ENCODE measurements at regions not wholly inside any gene's neighbourhood (a gene's known extent, or its start where the extent isn't known, plus 50 kb on each side); places are given as distances from the start of the nearest gene placed in this dataset.
"Not testable (repeated sequence)": the region's sequence is repeated elsewhere in the genome, so short reads cannot be mapped to it uniquely, and the experiment has no call there.

GRCh38 chr2:208673631-208674030 lies 267.0 kb downstream of the PTH2R start:
- no peak for DNase-seq (ENCODE audit: low read depth)
- no peak overlapping the region for H3K4me3 ChIP-seq (ENCODE audit: low read depth, low read length)
- TF ChIP-seq, protein P1, sequence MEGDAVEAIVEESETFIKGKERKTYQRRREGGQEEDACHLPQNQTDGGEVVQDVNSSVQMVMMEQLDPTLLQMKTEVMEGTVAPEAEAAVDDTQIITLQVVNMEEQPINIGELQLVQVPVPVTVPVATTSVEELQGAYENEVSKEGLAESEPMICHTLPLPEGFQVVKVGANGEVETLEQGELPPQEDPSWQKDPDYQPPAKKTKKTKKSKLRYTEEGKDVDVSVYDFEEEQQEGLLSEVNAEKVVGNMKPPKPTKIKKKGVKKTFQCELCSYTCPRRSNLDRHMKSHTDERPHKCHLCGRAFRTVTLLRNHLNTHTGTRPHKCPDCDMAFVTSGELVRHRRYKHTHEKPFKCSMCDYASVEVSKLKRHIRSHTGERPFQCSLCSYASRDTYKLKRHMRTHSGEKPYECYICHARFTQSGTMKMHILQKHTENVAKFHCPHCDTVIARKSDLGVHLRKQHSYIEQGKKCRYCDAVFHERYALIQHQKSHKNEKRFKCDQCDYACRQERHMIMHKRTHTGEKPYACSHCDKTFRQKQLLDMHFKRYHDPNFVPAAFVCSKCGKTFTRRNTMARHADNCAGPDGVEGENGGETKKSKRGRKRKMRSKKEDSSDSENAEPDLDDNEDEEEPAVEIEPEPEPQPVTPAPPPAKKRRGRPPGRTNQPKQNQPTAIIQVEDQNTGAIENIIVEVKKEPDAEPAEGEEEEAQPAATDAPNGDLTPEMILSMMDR (IDR thresholded peaks at IDR 0.05; ENCODE audit: low read depth, low read length), result no peak
- no peak for TF ChIP-seq MYC (IDR thresholded peaks at IDR 0.05; ENCODE audit: low read depth, low read length)
- no peak for TF ChIP-seq MAX (IDR thresholded peaks at IDR 0.05; ENCODE audit: low read depth, low read length)
- TF ChIP-seq POLR2A (IDR thresholded peaks at IDR 0.05; ENCODE audit: extremely low read depth, insufficient read length), result no peak

DNA sequence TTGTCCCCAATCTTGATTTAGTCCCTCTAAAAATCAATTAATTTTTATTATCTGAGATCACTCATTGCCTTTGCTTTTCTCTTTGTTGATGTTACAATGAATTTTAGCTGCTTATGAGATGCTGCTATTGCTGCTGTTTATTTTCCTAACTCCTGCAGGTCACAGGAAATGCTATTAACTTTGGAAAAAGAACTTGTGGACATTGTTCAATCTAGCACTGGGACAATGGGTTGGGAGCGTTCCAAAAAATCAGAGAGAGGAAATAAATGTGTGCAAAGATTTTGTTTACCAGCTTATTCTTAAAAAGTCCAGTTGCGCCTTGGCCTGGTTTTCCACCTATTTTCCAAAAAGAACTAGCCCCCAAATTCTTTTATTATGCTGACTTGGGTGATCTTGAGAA lies 268.3 kb downstream of the PTH2R start:
- TF ChIP-seq MAX (IDR thresholded peaks at IDR 0.05; ENCODE audit: low read depth, low read length) (no peak), MYC (IDR thresholded peaks at IDR 0.05; ENCODE audit: low read depth, low read length) (no peak), POLR2A (IDR thresholded peaks at IDR 0.05; ENCODE audit: extremely low read depth, insufficient read length) (no peak)
- TF ChIP-seq, protein P1 (IDR thresholded peaks at IDR 0.05; ENCODE audit: low read depth, low read length), result no peak
- no peak for DNase-seq (ENCODE audit: low read depth)

DNA sequence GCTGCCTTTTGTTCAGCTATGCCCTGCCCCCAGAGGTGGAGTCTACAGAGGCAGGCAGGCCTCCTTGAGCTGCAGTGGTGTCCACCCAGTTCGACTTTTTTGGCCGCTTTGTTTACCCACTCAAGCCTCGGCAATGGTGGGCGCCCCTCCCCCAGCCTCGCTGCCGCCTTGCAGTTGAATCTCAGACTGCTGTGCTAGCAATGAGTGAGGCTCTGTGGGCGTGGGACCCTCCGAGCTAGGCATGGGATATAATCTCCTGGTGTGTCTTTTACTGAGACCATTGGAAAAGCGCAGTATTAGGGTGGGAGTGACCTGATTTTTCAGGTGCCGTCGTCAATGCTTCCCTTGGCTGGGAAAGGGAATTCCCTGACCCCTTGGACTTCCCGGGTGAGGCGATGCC lies 279.3 kb downstream of the PTH2R start:
- DNase-seq (ENCODE audit: low read depth); H3K4me3 ChIP-seq (ENCODE audit: low read depth, low read length): not testable (repeated sequence)

More for the DNA sequence above, 268.3 kb downstream of the PTH2R start:
- no peak overlapping the region for H3K4me3 ChIP-seq (ENCODE audit: low read depth, low read length)

DNA sequence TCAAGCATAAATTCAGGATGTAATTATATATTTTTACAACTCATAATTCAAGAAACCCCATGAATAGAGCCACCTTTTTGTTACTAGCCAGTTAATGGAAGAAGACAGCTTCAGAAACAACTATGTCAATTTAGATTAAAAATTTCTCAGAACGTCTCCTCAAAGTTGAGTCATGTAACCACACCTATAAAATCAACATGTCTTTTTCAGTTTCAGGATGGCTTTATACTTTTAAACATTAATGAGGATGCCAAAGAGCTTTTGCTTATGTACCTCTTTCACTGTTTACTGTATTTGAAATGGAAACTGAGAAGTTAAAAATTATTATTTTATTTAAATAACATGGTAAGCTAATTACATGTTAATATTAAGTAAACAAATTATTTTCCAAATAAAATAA lies 280.1 kb downstream of the PTH2R start:
- DNase-seq (ENCODE audit: low read depth), result no peak
- no peak overlapping the region for H3K4me3 ChIP-seq (ENCODE audit: low read depth, low read length)
- no peak for TF ChIP-seq POLR2A (IDR thresholded peaks at IDR 0.05; ENCODE audit: extremely low read depth, insufficient read length)

- H3K4me3 ChIP-seq (ENCODE audit: low read depth, low read length); DNase-seq (ENCODE audit: low read depth): not testable (repeated sequence)
Measured at GRCh38 chr2:208687720-208688119, 281.1 kb downstream of the PTH2R start.

- no peak for DNase-seq (ENCODE audit: low read depth)
- TF ChIP-seq, protein P1 (IDR thresholded peaks at IDR 0.05; ENCODE audit: low read depth, low read length), result no peak
- TF ChIP-seq MAX (IDR thresholded peaks at IDR 0.05; ENCODE audit: low read depth, low read length) (no peak), POLR2A (IDR thresholded peaks at IDR 0.05; ENCODE audit: extremely low read depth, insufficient read length) (no peak), MYC (IDR thresholded peaks at IDR 0.05; ENCODE audit: low read depth, low read length) (no peak)
Measured at GRCh38 chr2:208698114-208698513, 291.5 kb downstream of the PTH2R start.

GRCh38 chr2:208708486-208708885 lies 301.9 kb downstream of the PTH2R start:
- TF ChIP-seq, protein P1 (IDR thresholded peaks at IDR 0.05; ENCODE audit: low read depth, low read length), result no peak
- no peak for TF ChIP-seq POLR2A (IDR thresholded peaks at IDR 0.05; ENCODE audit: extremely low read depth, insufficient read length)
- TF ChIP-seq MYC (IDR thresholded peaks at IDR 0.05; ENCODE audit: low read depth, low read length), result no peak
- TF ChIP-seq MAX (IDR thresholded peaks at IDR 0.05; ENCODE audit: low read depth, low read length), result no peak

More at GRCh38 chr2:208698114-208698513, 291.5 kb downstream of the PTH2R start:
- no peak overlapping the region for H3K4me3 ChIP-seq (ENCODE audit: low read depth, low read length)

More at GRCh38 chr2:208708486-208708885, 301.9 kb downstream of the PTH2R start:
- DNase-seq (ENCODE audit: low read depth), result no peak
- H3K4me3 ChIP-seq (ENCODE audit: low read depth, low read length), result no peak overlapping the region

All from NB4 (cell line).